WTC11 (cell line): ENCODE measurements at regions not wholly inside any gene's neighbourhood (a gene's known extent, or its start where the extent isn't known, plus 50 kb on each side); places are given as distances from the start of the nearest gene placed in this dataset.

Source experiments
- ATAC-seq: fragments of 200-7000 bp; cut with Tn5 transposase; 2 replicates; pipeline ENCODE4 v1.10.0; 2021; ENCODE audit warnings: mild to moderate bottlenecking, moderate library complexity
- CTCF ChIA-PET: fragments of 300-600 bp; sonication (Branson Sonifier 250); formaldehyde crosslinking; loops from one replicate; lab custom pipeline; 2021; ENCODE audit warnings: antibody characterized with exemption; lab: Charles Lee
- POLR2A ChIA-PET: fragments of 350-600 bp; sonication (Branson Sonifier 250); formaldehyde crosslinking; loops from one replicate; lab custom pipeline; 2021; ENCODE audit warnings: antibody characterized with exemption; lab: Charles Lee
- DNase-seq: peaks from one replicate; pipeline ENCODE4 v3.0.0; 2021; ENCODE audit warnings: low spot score
- H3K27ac Mint-ChIP-seq: 2 replicates; pipeline ENCODE4 v1.8.0; 2021; ENCODE audit warnings: mixed read lengths
- H3K27me3 Mint-ChIP-seq: 2 replicates; pipeline ENCODE4 v1.8.0; 2021; ENCODE audit warnings: low read depth, mild to moderate bottlenecking, moderate library complexity, mixed read lengths
- H3K36me3 Mint-ChIP-seq: 2 replicates; pipeline ENCODE4 v1.8.0; 2021; ENCODE audit warnings: mixed read lengths
- H3K4me1 Mint-ChIP-seq: 2 replicates; pipeline ENCODE4 v1.8.0; 2022; ENCODE audit warnings: mixed read lengths
- H3K4me3 Mint-ChIP-seq: 2 replicates; pipeline ENCODE4 v1.8.0; 2021; ENCODE audit warnings: mild to moderate bottlenecking, moderate library complexity, mixed read lengths
- H3K9me3 Mint-ChIP-seq: 2 replicates; pipeline ENCODE4 v1.8.0; 2021; ENCODE audit warnings: mixed read lengths
- ATF1 ChIP-seq: sonication (generic); formaldehyde crosslinking; IDR thresholded peaks from 2 replicates; pipeline ENCODE4 v1.8.1; 2023; ENCODE audit warnings: mild to moderate bottlenecking, moderate library complexity, missing genetic modification reagents
- ELF4 ChIP-seq: sonication (generic); formaldehyde crosslinking; IDR thresholded peaks from 2 replicates; pipeline ENCODE4 v1.8.1; 2022; ENCODE audit warnings: low read depth, mild to moderate bottlenecking, moderate library complexity, missing genetic modification reagents
- EMX1 ChIP-seq: fragments of 250-450 bp; sonication (Bioruptor Pico); IDR thresholded peaks from 2 replicates; pipeline ENCODE4 v1.8.0; 2021; ENCODE audit warnings: mild to moderate bottlenecking
- FOXP1 ChIP-seq: sonication (generic); formaldehyde crosslinking; IDR thresholded peaks from 2 replicates; pipeline ENCODE4 v1.8.0; 2022; ENCODE audit warnings: missing genetic modification reagents, mild to moderate bottlenecking, moderate library complexity, borderline replicate concordance
- JAZF1 ChIP-seq: fragments of 250-450 bp; sonication (Bioruptor Pico); IDR thresholded peaks from 2 replicates; pipeline ENCODE4 v1.9.0; 2021; ENCODE audit warnings: moderate library complexity, mild to moderate bottlenecking, inconsistent platforms
- JUN ChIP-seq: sonication (generic); formaldehyde crosslinking; IDR thresholded peaks from 2 replicates; pipeline ENCODE4 v1.8.0; 2023; ENCODE audit warnings: mild to moderate bottlenecking, missing genetic modification reagents
- RELA ChIP-seq: sonication (generic); formaldehyde crosslinking; IDR thresholded peaks from 2 replicates; pipeline ENCODE4 v1.8.1; 2022; ENCODE audit warnings: missing genetic modification reagents, mild to moderate bottlenecking, borderline replicate concordance
- SMAD3 ChIP-seq: sonication (generic); formaldehyde crosslinking; IDR thresholded peaks from 2 replicates; pipeline ENCODE4 v1.8.0; 2022; ENCODE audit warnings: missing genetic modification reagents, mild to moderate bottlenecking, borderline replicate concordance
- ZBTB21 ChIP-seq: sonication (generic); formaldehyde crosslinking; IDR thresholded peaks from 2 replicates; pipeline ENCODE4 v1.8.1; 2023; ENCODE audit warnings: mild to moderate bottlenecking, missing genetic modification reagents, borderline replicate concordance
- ZNF232 ChIP-seq: sonication (generic); formaldehyde crosslinking; IDR thresholded peaks from 2 replicates; pipeline ENCODE4 v1.8.0; 2022; ENCODE audit warnings: mild to moderate bottlenecking, missing genetic modification reagents
- ZNF263 ChIP-seq: sonication (generic); formaldehyde crosslinking; IDR thresholded peaks from 2 replicates; pipeline ENCODE4 v1.8.1; 2022; ENCODE audit warnings: low read depth, mild to moderate bottlenecking, moderate library complexity, missing genetic modification reagents
- ZNF416 ChIP-seq: fragments of 250-450 bp; sonication (Bioruptor Pico); IDR thresholded peaks from 2 replicates; pipeline ENCODE4 v1.9.0; 2021; ENCODE audit warnings: mild to moderate bottlenecking, inconsistent platforms
- ZNF671 ChIP-seq: fragments of 250-450 bp; sonication (Bioruptor Pico); IDR thresholded peaks from 2 replicates; pipeline ENCODE4 v1.8.0; 2021; ENCODE audit warnings: mild to moderate bottlenecking
- TF ChIP-seq, protein P1 (sequence below): sonication (generic); formaldehyde crosslinking; IDR thresholded peaks from 2 replicates; pipeline ENCODE4 v1.8.0; 2022; ENCODE audit warnings: mild to moderate bottlenecking, missing genetic modification reagents
- TF ChIP-seq, protein P2 (sequence below): fragments of 250-450 bp; sonication (Bioruptor Pico); IDR thresholded peaks from 2 replicates; pipeline ENCODE4 v1.9.0; 2021; ENCODE audit warnings: moderate library complexity, mild to moderate bottlenecking, inconsistent platforms, borderline replicate concordance
- TF ChIP-seq, protein P3 (sequence below): fragments of 250-450 bp; sonication (Bioruptor Pico); IDR thresholded peaks from 2 replicates; pipeline ENCODE4 v1.9.0; 2021; ENCODE audit warnings: mild to moderate bottlenecking
- TF ChIP-seq, protein P4 (sequence below): fragments of 250-450 bp; sonication (Bioruptor Pico); IDR thresholded peaks from 2 replicates; pipeline ENCODE4 v2.1.2; 2022; ENCODE audit warnings: mild to moderate bottlenecking, moderate library complexity
- TF ChIP-seq, protein P5 (sequence below): sonication (generic); formaldehyde crosslinking; IDR thresholded peaks from 2 replicates; pipeline ENCODE4 v1.8.0; 2022; ENCODE audit warnings: mild to moderate bottlenecking, missing genetic modification reagents
- TF ChIP-seq, protein P6 (sequence below): sonication (generic); formaldehyde crosslinking; IDR thresholded peaks from 2 replicates; pipeline ENCODE4 v1.8.0; 2023; ENCODE audit warnings: missing genetic modification reagents, mild to moderate bottlenecking, borderline replicate concordance
- TF ChIP-seq, protein P7 (sequence below): sonication (generic); formaldehyde crosslinking; IDR thresholded peaks from 2 replicates; pipeline ENCODE4 v1.8.1; 2023; ENCODE audit warnings: mild to moderate bottlenecking, missing genetic modification reagents

DNA sequence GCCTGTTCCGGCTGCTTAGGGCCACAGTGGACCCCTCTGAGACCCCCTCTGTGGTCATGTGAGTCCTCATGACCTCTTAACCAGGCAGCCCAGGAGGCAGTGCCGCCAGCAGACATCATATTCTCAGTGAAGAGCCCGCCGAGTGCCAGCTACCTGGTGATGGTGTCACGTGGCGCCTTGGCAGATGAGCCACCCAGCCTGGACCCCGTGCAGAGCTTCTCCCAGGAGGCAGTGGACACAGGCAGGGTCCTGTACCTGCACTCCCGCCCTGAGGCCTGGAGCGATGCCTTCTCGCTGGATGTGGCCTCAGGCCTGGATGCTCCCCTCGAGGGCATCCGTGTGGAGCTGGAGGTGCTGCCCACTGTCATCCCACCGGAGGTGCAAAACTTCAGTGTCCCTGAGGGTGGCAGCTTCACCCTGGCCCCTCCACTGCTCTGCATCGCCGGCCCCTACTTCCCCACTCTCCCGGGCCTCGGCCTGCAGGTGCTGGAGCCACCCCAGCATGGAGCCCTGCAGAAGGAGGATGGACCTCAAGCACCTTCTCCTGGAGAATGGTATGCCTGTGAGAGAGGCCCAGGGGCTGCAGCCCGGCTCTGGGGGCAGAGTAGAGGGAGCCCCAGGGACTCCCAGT, 176.1 kb downstream of the TBC1D2B start:
- Mint-ChIP-seq H3K9me3 (no peaks in the 10 kb centered on the region), H3K4me3 (no peak overlapping the region), H3K27me3 (no peaks in the 10 kb centered on the region), H3K27ac (no peak overlapping the region), H3K4me1 (no peaks in the 10 kb centered on the region), H3K36me3 (no peaks in the 10 kb centered on the region)
- TF ChIP-seq ZNF232 (CRISPR knock-in tag) (no peak), SMAD3 (no peak), ZNF263 (CRISPR knock-in tag) (no peak), ATF1 (CRISPR knock-in tag) (no peak), EMX1 (CRISPR knock-in tag) (no peak), ZBTB21 (CRISPR knock-in tag) (no peak), JAZF1 (CRISPR knock-in tag) (no peak), ZNF671 (CRISPR knock-in tag) (no peak), FOXP1 (CRISPR knock-in tag) (no peak), JUN (no peak), ZNF416 (CRISPR knock-in tag) (no peak), ELF4 (CRISPR knock-in tag) (no peak), RELA (CRISPR knock-in tag) (no peak)
- TF ChIP-seq, protein P1, sequence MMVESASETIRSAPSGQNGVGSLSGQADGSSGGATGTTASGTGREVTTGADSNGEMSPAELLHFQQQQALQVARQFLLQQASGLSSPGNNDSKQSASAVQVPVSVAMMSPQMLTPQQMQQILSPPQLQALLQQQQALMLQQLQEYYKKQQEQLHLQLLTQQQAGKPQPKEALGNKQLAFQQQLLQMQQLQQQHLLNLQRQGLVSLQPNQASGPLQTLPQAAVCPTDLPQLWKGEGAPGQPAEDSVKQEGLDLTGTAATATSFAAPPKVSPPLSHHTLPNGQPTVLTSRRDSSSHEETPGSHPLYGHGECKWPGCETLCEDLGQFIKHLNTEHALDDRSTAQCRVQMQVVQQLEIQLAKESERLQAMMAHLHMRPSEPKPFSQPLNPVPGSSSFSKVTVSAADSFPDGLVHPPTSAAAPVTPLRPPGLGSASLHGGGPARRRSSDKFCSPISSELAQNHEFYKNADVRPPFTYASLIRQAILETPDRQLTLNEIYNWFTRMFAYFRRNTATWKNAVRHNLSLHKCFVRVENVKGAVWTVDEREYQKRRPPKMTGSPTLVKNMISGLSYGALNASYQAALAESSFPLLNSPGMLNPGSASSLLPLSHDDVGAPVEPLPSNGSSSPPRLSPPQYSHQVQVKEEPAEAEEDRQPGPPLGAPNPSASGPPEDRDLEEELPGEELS (CRISPR knock-in tag), result no peak
- TF ChIP-seq, protein P2, sequence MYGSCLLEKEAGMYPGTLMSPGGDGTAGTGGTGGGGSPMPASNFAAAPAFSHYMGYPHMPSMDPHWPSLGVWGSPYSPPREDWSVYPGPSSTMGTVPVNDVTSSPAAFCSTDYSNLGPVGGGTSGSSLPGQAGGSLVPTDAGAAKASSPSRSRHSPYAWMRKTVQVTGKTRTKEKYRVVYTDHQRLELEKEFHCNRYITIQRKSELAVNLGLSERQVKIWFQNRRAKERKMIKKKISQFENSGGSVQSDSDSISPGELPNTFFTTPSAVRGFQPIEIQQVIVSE, result no peak
- TF ChIP-seq, protein P3, sequence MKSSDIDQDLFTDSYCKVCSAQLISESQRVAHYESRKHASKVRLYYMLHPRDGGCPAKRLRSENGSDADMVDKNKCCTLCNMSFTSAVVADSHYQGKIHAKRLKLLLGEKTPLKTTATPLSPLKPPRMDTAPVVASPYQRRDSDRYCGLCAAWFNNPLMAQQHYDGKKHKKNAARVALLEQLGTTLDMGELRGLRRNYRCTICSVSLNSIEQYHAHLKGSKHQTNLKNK (CRISPR knock-in tag), result no peak
- TF ChIP-seq, protein P4, sequence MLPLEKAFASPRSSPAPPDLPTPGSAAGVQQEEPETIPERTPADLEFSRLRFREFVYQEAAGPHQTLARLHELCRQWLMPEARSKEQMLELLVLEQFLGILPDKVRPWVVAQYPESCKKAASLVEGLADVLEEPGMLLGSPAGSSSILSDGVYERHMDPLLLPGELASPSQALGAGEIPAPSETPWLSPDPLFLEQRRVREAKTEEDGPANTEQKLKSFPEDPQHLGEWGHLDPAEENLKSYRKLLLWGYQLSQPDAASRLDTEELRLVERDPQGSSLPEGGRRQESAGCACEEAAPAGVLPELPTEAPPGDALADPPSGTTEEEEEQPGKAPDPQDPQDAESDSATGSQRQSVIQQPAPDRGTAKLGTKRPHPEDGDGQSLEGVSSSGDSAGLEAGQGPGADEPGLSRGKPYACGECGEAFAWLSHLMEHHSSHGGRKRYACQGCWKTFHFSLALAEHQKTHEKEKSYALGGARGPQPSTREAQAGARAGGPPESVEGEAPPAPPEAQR, result no peak
- TF ChIP-seq, protein P5, sequence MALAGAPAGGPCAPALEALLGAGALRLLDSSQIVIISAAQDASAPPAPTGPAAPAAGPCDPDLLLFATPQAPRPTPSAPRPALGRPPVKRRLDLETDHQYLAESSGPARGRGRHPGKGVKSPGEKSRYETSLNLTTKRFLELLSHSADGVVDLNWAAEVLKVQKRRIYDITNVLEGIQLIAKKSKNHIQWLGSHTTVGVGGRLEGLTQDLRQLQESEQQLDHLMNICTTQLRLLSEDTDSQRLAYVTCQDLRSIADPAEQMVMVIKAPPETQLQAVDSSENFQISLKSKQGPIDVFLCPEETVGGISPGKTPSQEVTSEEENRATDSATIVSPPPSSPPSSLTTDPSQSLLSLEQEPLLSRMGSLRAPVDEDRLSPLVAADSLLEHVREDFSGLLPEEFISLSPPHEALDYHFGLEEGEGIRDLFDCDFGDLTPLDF (CRISPR knock-in tag), result no peak
- TF ChIP-seq, protein P6, sequence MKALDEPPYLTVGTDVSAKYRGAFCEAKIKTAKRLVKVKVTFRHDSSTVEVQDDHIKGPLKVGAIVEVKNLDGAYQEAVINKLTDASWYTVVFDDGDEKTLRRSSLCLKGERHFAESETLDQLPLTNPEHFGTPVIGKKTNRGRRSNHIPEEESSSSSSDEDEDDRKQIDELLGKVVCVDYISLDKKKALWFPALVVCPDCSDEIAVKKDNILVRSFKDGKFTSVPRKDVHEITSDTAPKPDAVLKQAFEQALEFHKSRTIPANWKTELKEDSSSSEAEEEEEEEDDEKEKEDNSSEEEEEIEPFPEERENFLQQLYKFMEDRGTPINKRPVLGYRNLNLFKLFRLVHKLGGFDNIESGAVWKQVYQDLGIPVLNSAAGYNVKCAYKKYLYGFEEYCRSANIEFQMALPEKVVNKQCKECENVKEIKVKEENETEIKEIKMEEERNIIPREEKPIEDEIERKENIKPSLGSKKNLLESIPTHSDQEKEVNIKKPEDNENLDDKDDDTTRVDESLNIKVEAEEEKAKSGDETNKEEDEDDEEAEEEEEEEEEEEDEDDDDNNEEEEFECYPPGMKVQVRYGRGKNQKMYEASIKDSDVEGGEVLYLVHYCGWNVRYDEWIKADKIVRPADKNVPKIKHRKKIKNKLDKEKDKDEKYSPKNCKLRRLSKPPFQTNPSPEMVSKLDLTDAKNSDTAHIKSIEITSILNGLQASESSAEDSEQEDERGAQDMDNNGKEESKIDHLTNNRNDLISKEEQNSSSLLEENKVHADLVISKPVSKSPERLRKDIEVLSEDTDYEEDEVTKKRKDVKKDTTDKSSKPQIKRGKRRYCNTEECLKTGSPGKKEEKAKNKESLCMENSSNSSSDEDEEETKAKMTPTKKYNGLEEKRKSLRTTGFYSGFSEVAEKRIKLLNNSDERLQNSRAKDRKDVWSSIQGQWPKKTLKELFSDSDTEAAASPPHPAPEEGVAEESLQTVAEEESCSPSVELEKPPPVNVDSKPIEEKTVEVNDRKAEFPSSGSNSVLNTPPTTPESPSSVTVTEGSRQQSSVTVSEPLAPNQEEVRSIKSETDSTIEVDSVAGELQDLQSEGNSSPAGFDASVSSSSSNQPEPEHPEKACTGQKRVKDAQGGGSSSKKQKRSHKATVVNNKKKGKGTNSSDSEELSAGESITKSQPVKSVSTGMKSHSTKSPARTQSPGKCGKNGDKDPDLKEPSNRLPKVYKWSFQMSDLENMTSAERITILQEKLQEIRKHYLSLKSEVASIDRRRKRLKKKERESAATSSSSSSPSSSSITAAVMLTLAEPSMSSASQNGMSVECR (CRISPR knock-in tag), result no peak
- TF ChIP-seq, protein P7, sequence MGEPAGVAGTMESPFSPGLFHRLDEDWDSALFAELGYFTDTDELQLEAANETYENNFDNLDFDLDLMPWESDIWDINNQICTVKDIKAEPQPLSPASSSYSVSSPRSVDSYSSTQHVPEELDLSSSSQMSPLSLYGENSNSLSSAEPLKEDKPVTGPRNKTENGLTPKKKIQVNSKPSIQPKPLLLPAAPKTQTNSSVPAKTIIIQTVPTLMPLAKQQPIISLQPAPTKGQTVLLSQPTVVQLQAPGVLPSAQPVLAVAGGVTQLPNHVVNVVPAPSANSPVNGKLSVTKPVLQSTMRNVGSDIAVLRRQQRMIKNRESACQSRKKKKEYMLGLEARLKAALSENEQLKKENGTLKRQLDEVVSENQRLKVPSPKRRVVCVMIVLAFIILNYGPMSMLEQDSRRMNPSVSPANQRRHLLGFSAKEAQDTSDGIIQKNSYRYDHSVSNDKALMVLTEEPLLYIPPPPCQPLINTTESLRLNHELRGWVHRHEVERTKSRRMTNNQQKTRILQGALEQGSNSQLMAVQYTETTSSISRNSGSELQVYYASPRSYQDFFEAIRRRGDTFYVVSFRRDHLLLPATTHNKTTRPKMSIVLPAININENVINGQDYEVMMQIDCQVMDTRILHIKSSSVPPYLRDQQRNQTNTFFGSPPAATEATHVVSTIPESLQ (CRISPR knock-in tag), result no peak
- ATAC-seq, result no peak
- ChIA-PET POLR2A (no interaction called here), CTCF (interaction anchor here (1.1 to 2.6 kb wide), 12 partner anchors 7 to 279 kb away, joined by 4 to 13 read pairs (median 7); no protein-coding TSS in a partner anchor)
- peak; percentile 6 for DNase-seq
